HUES48 (cell line): ENCODE measurements at regions not wholly inside any gene's neighbourhood (a gene's known extent, or its start where the extent isn't known, plus 50 kb on each side); places are given as distances from the start of the nearest gene placed in this dataset.

Experiments used
- H3K27ac ChIP-seq: one replicate; pipeline ENCODE4 v1.7.0; 2013; ENCODE audit warnings: low read depth, low read length, inconsistent platforms
- H3K27me3 ChIP-seq: 2 replicates; pipeline ENCODE4 v1.6.1; 2013; ENCODE audit warnings: mild to moderate bottlenecking, low read length; ENCODE audit not compliant: control insufficient read depth, insufficient read depth
- H3K36me3 ChIP-seq: 2 replicates; pipeline ENCODE4 v1.6.1; 2013; ENCODE audit warnings: low read length; ENCODE audit not compliant: control insufficient read depth, insufficient read depth
- H3K4me1 ChIP-seq: 2 replicates; pipeline ENCODE4 v1.6.1; 2013; ENCODE audit warnings: mild to moderate bottlenecking, low read length; ENCODE audit not compliant: control insufficient read depth, insufficient read depth
- H3K4me3 ChIP-seq: 2 replicates; pipeline ENCODE4 v1.5.1; 2013; ENCODE audit warnings: mild to moderate bottlenecking, low read depth, low read length
- H3K9ac ChIP-seq: 2 replicates; pipeline ENCODE4 v1.6.1; 2013; ENCODE audit warnings: mild to moderate bottlenecking, low read depth, low read length, moderate library complexity
- H3K9me3 ChIP-seq: 2 replicates; pipeline ENCODE4 v1.6.1; 2013; ENCODE audit warnings: low read length; ENCODE audit not compliant: control insufficient read depth, insufficient read depth

DNA sequence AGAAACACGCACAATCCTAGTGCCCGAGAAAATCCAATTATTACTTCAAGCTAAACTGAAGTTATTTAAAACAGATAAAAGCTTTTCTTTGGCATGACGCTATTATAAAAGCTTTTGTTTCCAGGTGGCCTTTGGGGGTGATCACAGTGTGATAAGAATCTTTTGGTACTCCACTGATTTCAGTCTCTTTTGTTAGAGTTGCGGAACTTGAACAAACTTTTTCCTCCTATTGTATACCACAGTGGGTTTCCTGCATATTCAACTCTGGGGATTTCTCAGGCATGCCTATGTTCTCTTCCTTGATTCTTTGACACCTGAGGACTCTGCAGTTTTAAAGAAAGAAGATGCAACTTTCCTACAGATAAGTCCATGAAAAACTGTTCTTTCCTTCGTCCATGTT, 99.7 kb upstream of the PITRM1 start:
- no peak overlapping the region for H3K27ac ChIP-seq
- H3K9me3 ChIP-seq = no peaks in the 10 kb centered on the region
- no peaks in the 10 kb centered on the region for H3K36me3 ChIP-seq
- H3K4me3 ChIP-seq = no peak overlapping the region
- H3K9ac ChIP-seq = no peak overlapping the region
- H3K27me3 ChIP-seq = no peaks in the 10 kb centered on the region
- peaks cover 44% of the 10 kb centered on the region for H3K4me1 ChIP-seq

- Histone ChIP-seq H3K4me1 (peaks cover 44% of the 10 kb centered on the region), H3K9ac (no peak overlapping the region), H3K27ac (peak overlapping the region; percentile 32), H3K4me3 (no peak overlapping the region), H3K27me3 (no peaks in the 10 kb centered on the region), H3K9me3 (no peaks in the 10 kb centered on the region), H3K36me3 (no peaks in the 10 kb centered on the region)
These were observed 99.0 kb upstream of the PITRM1 start for GRCh38 chr10:3271354-3272115.

GRCh38 chr10:3270577-3271316, 98.2 kb upstream of the PITRM1 start:
- no peak overlapping the region for H3K4me3 ChIP-seq

GRCh38 chr10:3268025-3268424, 95.4 kb upstream of the PITRM1 start:
- H3K9me3 ChIP-seq = no peaks in the 10 kb centered on the region
- H3K9ac ChIP-seq = no peak overlapping the region
- H3K4me3 ChIP-seq = no peak overlapping the region
- peaks cover 40% of the 10 kb centered on the region for H3K4me1 ChIP-seq
- H3K36me3 ChIP-seq = no peaks in the 10 kb centered on the region
- no peaks in the 10 kb centered on the region for H3K27me3 ChIP-seq
- no peak overlapping the region for H3K27ac ChIP-seq

More at GRCh38 chr10:3270577-3271316, 98.2 kb upstream of the PITRM1 start:
- Histone ChIP-seq H3K9ac (no peak overlapping the region), H3K9me3 (no peaks in the 10 kb centered on the region), H3K27me3 (no peaks in the 10 kb centered on the region), H3K36me3 (no peaks in the 10 kb centered on the region), H3K27ac (no peak overlapping the region), H3K4me1 (peaks cover 44% of the 10 kb centered on the region)

DNA sequence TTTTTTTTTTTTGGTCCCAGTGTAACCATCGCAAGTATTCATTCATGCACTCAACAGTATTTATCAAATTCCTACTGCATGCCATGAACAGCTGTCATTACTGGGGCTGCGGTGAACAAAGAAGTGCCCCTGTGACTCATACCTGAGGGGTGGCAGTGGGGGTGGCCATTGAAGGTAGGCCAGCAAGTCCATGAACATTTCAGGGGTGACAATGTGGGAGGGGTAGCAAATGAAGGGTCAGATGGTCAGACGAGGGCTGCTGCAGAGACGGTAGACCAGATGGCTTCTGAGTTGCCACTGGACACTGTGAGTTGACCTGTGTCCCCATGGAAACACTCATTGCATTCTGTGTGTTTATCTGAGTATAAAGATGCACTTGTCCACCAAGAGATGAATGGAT, 92.5 kb upstream of the PITRM1 start:
- Histone ChIP-seq H3K27me3 (no peaks in the 10 kb centered on the region), H3K27ac (no peak overlapping the region), H3K9me3 (no peaks in the 10 kb centered on the region), H3K9ac (no peak overlapping the region), H3K4me1 (peaks cover 17% of the 10 kb centered on the region; the same call in 1 of the 2 replicates), H3K4me3 (no peak overlapping the region), H3K36me3 (no peaks in the 10 kb centered on the region)

DNA sequence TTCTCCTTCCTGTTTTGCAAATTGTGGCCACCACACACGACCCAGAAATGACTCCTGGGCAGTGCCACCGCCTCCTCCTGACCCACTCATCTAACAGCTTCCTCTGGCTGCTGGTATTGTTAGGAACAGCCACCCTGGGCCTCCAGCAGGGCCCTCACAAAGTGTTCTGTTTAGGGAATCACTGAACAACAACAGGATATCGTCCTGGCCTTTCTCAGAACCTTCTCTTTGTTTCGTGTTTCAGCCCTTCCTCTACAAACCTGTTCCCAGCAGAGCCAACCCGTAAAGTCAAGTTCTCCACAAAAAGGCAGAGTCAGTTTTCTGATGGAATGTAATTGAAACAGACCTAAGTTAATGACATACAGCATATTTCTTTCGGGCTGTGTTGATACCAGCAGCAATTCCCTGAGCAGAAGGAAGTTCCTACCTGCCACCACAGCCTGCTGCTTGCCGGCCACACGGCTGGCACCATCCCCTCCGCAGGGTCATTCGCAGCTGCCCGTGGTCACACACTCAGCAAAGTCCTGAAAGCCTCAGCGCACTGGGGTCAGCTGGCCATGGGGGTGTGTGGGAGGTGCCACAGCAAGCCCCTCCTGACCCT, 91.7 kb upstream of the PITRM1 start:
- H3K27ac ChIP-seq = peak overlapping the region; percentile 31
- no peak overlapping the region for H3K4me3 ChIP-seq
- H3K4me1 ChIP-seq = peaks cover 11% of the 10 kb centered on the region; the same call in 1 of the 2 replicates
- H3K27me3 ChIP-seq = no peaks in the 10 kb centered on the region
- no peaks in the 10 kb centered on the region for H3K36me3 ChIP-seq
- no peaks in the 10 kb centered on the region for H3K9me3 ChIP-seq
- H3K9ac ChIP-seq = no peak overlapping the region

GRCh38 chr10:3263747-3264146, 91.2 kb upstream of the PITRM1 start:
- Histone ChIP-seq H3K4me3 (no peak overlapping the region), H3K36me3 (no peaks in the 10 kb centered on the region), H3K9ac (no peak overlapping the region), H3K4me1 (peaks cover 11% of the 10 kb centered on the region; the same call in 1 of the 2 replicates), H3K27ac (no peak overlapping the region), H3K9me3 (no peaks in the 10 kb centered on the region), H3K27me3 (no peaks in the 10 kb centered on the region)

- Histone ChIP-seq H3K9me3 (no peaks in the 10 kb centered on the region), H3K4me1 (peaks cover 11% of the 10 kb centered on the region; the same call in 1 of the 2 replicates), H3K9ac (no peak overlapping the region), H3K36me3 (no peaks in the 10 kb centered on the region), H3K27ac (no peak overlapping the region), H3K4me3 (no peak overlapping the region), H3K27me3 (no peaks in the 10 kb centered on the region)
These were observed 90.5 kb upstream of the PITRM1 start for GRCh38 chr10:3263082-3263481.

- no peaks in the 10 kb centered on the region for H3K9me3 ChIP-seq
- H3K36me3 ChIP-seq = no peaks in the 10 kb centered on the region
- no peaks in the 10 kb centered on the region for H3K27me3 ChIP-seq
- no peak overlapping the region for H3K4me3 ChIP-seq
- no peak overlapping the region for H3K9ac ChIP-seq
- H3K4me1 ChIP-seq = peaks cover 11% of the 10 kb centered on the region; the same call in 1 of the 2 replicates
- H3K27ac ChIP-seq = no peak overlapping the region
These were observed 89.3 kb upstream of the PITRM1 start for GRCh38 chr10:3261921-3262320.

- Histone ChIP-seq H3K4me1 (peaks cover 11% of the 10 kb centered on the region; the same call in 1 of the 2 replicates), H3K4me3 (no peak overlapping the region), H3K9ac (no peak overlapping the region), H3K9me3 (no peaks in the 10 kb centered on the region), H3K27ac (no peak overlapping the region), H3K36me3 (no peaks in the 10 kb centered on the region), H3K27me3 (no peaks in the 10 kb centered on the region)
These were observed 87.7 kb upstream of the PITRM1 start for GRCh38 chr10:3260066-3260834.
